Keratinocyte (primary cell): ENCODE measurements at regions not wholly inside any gene's neighbourhood (a gene's known extent, or its start where the extent isn't known, plus 50 kb on each side); places are given as distances from the start of the nearest gene placed in this dataset.

Source experiments
- DNase-seq: peaks from one replicate; pipeline ENCODE4 v3.0.0-alpha.2; 2011; ENCODE audit warnings: low read depth, missing footprints, low spot score
- FAIRE-seq: peaks from 2 replicates; lab custom pipeline; 2011; peaks lifted over from hg19 to GRCh38; lab: Jason Lieb, UNC
- H2AFZ ChIP-seq: 2 replicates; pipeline ENCODE4 v1.6.0; 2012; ENCODE audit warnings: low read length, control low read depth, inconsistent platforms; ENCODE audit not compliant: control insufficient read depth
- H3K27ac ChIP-seq: 2 replicates; pipeline ENCODE4 v1.5.1; 2011; ENCODE audit warnings: low read length; ENCODE audit not compliant: control insufficient read depth, insufficient read depth
- H3K27me3 ChIP-seq: 3 replicates; pipeline ENCODE4 v1.6.0; 2011; ENCODE audit warnings: low read length; ENCODE audit not compliant: control insufficient read depth, insufficient read depth; ENCODE audit errors: extremely low read depth
- H3K36me3 ChIP-seq, 2 experiments: 2 replicates in 1 of 2; 3 replicates in 1 of 2; pipeline ENCODE4 v1.5.1; 2011; ENCODE audit warnings: low read length in 2 of 2, mild to moderate bottlenecking in 1 of 2; ENCODE audit not compliant: control insufficient read depth in 2 of 2, insufficient read depth in 2 of 2; ENCODE audit errors: extremely low read depth in 1 of 2
- H3K4me1 ChIP-seq: 3 replicates; pipeline ENCODE4 v1.5.1; 2011; ENCODE audit warnings: low read length; ENCODE audit not compliant: control insufficient read depth, insufficient read depth; ENCODE audit errors: extremely low read depth
- H3K4me2 ChIP-seq: 3 replicates; pipeline ENCODE4 v1.6.0; 2011; ENCODE audit warnings: low read depth, low read length; ENCODE audit not compliant: control insufficient read depth, insufficient read depth; ENCODE audit errors: extremely low read depth
- H3K4me3 ChIP-seq, 3 experiments: fragments of 200-600 bp in 1 of 3; sonication (generic) in 1 of 3; 2 replicates in 2 of 3; 3 replicates in 1 of 3; pipeline ENCODE4 v1.5.1; 2011 to 2016; ENCODE audit warnings: low read length in 3 of 3, mild to moderate bottlenecking in 3 of 3, control low read depth in 2 of 3, inconsistent platforms in 1 of 3, low read depth in 1 of 3, mixed read lengths in 1 of 3, mixed run types in 1 of 3, moderate library complexity in 1 of 3; ENCODE audit not compliant: control insufficient read depth in 2 of 3, insufficient read depth in 2 of 3; ENCODE audit errors: extremely low read depth in 1 of 3
- H3K79me2 ChIP-seq: 2 replicates; pipeline ENCODE4 v1.6.0; 2012; ENCODE audit warnings: low read length; ENCODE audit not compliant: control insufficient read depth, insufficient read depth
- H3K9ac ChIP-seq: 3 replicates; pipeline ENCODE4 v1.6.0; 2011; ENCODE audit warnings: low read length; ENCODE audit not compliant: control insufficient read depth, insufficient read depth; ENCODE audit errors: extremely low read depth
- H3K9me1 ChIP-seq: 3 replicates; pipeline ENCODE4 v1.6.0; 2011; ENCODE audit warnings: low read length; ENCODE audit not compliant: control insufficient read depth, insufficient read depth; ENCODE audit errors: extremely low read depth
- H3K9me3 ChIP-seq: 2 replicates; pipeline ENCODE4 v1.5.1; 2012; ENCODE audit warnings: low read depth, low read length; ENCODE audit not compliant: control insufficient read depth
- H4K20me1 ChIP-seq: 3 replicates; pipeline ENCODE4 v1.6.0; 2011; ENCODE audit warnings: low read length; ENCODE audit not compliant: control insufficient read depth, insufficient read depth; ENCODE audit errors: extremely low read depth
- EZH2 ChIP-seq: IDR thresholded peaks from one replicate; pipeline ENCODE4 v1.6.1; 2012; ENCODE audit warnings: inconsistent platforms, mild to moderate bottlenecking, low read length, moderate library complexity
- dilution Hi-C: fragments of 300-500 bp; cut with MboI; formaldehyde crosslinking; loops from one replicate; pipeline ENCODE4 v1.7.0; 2020; ENCODE audit warnings: low sequenced_read_pairs; ENCODE audit not compliant: extremely low pct_ligation_motif_present
- TF ChIP-seq, protein P1 (sequence below), 3 experiments: IDR thresholded peaks in 1 of 3; conservative IDR thresholded peaks in 1 of 3; optimal IDR thresholded peaks in 1 of 3; 2 replicates in 2 of 3; 3 replicates in 1 of 3; pipeline versions ENCODE3 to v1.5.1; 2011; ENCODE audit warnings: low read length in 3 of 3, mild to moderate bottlenecking in 3 of 3, moderate library complexity in 2 of 3, control low read depth in 1 of 3, inconsistent platforms in 1 of 3; ENCODE audit not compliant: insufficient read depth in 2 of 3; ENCODE audit errors: extremely low read depth in 1 of 3

DNA sequence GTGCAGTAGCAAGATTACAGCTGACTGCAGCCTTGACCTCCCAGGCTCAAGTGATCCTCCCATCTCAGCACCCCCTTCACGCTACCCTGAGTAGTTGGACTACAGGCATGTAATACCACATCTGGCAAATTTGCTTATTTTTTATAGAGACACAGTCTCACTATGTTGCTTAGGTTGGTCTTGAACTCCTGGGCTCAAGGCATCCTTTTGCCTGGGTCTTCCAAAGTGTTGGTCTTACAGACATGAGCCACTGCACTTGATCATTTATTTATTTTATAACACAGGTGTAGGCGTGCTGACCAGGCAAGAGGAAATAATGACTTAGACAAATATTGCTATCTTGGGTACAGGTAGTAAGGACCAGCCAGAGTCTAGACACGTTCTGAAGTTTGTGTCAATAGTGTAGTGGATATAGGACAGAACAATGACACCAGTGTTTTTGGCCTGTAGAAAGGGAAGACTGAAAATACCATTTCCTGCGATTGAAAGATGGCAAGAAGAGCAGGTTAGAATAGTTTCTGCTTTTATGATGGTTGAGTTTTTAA lies 71.0 kb upstream of the THUMPD2 start:
- peaks cover 11% of the 10 kb centered on the region for H3K4me1 ChIP-seq
- TF ChIP-seq, protein P1, sequence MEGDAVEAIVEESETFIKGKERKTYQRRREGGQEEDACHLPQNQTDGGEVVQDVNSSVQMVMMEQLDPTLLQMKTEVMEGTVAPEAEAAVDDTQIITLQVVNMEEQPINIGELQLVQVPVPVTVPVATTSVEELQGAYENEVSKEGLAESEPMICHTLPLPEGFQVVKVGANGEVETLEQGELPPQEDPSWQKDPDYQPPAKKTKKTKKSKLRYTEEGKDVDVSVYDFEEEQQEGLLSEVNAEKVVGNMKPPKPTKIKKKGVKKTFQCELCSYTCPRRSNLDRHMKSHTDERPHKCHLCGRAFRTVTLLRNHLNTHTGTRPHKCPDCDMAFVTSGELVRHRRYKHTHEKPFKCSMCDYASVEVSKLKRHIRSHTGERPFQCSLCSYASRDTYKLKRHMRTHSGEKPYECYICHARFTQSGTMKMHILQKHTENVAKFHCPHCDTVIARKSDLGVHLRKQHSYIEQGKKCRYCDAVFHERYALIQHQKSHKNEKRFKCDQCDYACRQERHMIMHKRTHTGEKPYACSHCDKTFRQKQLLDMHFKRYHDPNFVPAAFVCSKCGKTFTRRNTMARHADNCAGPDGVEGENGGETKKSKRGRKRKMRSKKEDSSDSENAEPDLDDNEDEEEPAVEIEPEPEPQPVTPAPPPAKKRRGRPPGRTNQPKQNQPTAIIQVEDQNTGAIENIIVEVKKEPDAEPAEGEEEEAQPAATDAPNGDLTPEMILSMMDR (optimal IDR thresholded peaks at IDR 0.05 in 1 of 3, IDR thresholded peaks at IDR 0.05 in 1 of 3, conservative IDR thresholded peaks at IDR 0.05 in 1 of 3; ENCODE audit: extremely low read depth in 1 of 3, insufficient read depth in 2 of 3, low read length in 3 of 3) = no peak
- no peak for TF ChIP-seq EZH2
- H4K20me1 ChIP-seq = no peaks in the 10 kb centered on the region
- dilution Hi-C loops = no loop called here
- no peak overlapping the region for H3K9ac ChIP-seq
- no peak overlapping the region for H2AFZ ChIP-seq
- H3K79me2 ChIP-seq = no peaks in the 10 kb centered on the region
- DNase-seq = no peak
- no peak for FAIRE-seq
- no peaks in the 10 kb centered on the region for H3K27me3 ChIP-seq
- no peaks in the 10 kb centered on the region for H3K9me1 ChIP-seq
- H3K9me3 ChIP-seq = no peaks in the 10 kb centered on the region
- no peak overlapping the region for H3K27ac ChIP-seq
- H3K36me3 ChIP-seq = no peaks in the 10 kb centered on the region
- no peak overlapping the region for H3K4me2 ChIP-seq
- H3K4me3 ChIP-seq = no peak overlapping the region

DNA sequence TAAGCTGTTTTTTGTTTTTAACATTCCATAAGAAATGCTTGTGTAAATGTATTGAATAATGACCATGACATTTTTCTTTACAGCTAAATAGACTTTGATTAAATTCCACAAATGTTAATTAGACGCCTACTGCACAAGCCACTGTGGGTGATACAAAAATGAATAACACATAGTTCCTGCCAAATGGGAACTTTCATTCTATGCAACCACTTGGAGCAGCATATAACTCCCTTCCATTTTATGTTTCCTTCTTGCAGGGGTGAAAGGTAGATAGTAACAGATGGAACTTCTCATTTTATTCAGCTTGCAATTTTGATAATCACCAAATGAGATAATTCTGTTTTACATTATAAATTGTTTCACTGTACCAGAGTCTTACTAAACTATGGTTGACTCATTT lies 70.0 kb upstream of the THUMPD2 start:
- dilution Hi-C loops = no loop called here
- H4K20me1 ChIP-seq = no peaks in the 10 kb centered on the region
- no peak for DNase-seq
- FAIRE-seq = no peak
- H3K4me3 ChIP-seq = no peak overlapping the region
- peaks cover 11% of the 10 kb centered on the region for H3K4me1 ChIP-seq
- no peak for TF ChIP-seq EZH2
- TF ChIP-seq, protein P1 (optimal IDR thresholded peaks at IDR 0.05 in 1 of 3, IDR thresholded peaks at IDR 0.05 in 1 of 3, conservative IDR thresholded peaks at IDR 0.05 in 1 of 3; ENCODE audit: extremely low read depth in 1 of 3, insufficient read depth in 2 of 3, low read length in 3 of 3) = no peak
- H3K9ac ChIP-seq = no peak overlapping the region
- H2AFZ ChIP-seq = no peak overlapping the region
- H3K27ac ChIP-seq = no peak overlapping the region
- H3K79me2 ChIP-seq = no peaks in the 10 kb centered on the region
- no peak overlapping the region for H3K4me2 ChIP-seq
- H3K9me3 ChIP-seq = no peaks in the 10 kb centered on the region
- no peaks in the 10 kb centered on the region for H3K9me1 ChIP-seq
- H3K36me3 ChIP-seq = no peaks in the 10 kb centered on the region
- no peaks in the 10 kb centered on the region for H3K27me3 ChIP-seq
